Stimulated activated CD8-positive, alpha-beta memory T cell treated with anti-CD3 and anti-CD28 coated beads, Interleukin-2, amount 100 ng/mL, for 1 hour (primary cell): ENCODE measurements at regions not wholly inside any gene's neighbourhood (a gene's known extent, or its start where the extent isn't known, plus 50 kb on each side); places are given as distances from the start of the nearest gene placed in this dataset.

Source experiments
- DNase-seq, 2 donors: peaks; one replicate each; pipeline ENCODE4 v3.0.0-alpha.2; 2020; ENCODE audit warnings: low read depth in 2 of 2

DNA sequence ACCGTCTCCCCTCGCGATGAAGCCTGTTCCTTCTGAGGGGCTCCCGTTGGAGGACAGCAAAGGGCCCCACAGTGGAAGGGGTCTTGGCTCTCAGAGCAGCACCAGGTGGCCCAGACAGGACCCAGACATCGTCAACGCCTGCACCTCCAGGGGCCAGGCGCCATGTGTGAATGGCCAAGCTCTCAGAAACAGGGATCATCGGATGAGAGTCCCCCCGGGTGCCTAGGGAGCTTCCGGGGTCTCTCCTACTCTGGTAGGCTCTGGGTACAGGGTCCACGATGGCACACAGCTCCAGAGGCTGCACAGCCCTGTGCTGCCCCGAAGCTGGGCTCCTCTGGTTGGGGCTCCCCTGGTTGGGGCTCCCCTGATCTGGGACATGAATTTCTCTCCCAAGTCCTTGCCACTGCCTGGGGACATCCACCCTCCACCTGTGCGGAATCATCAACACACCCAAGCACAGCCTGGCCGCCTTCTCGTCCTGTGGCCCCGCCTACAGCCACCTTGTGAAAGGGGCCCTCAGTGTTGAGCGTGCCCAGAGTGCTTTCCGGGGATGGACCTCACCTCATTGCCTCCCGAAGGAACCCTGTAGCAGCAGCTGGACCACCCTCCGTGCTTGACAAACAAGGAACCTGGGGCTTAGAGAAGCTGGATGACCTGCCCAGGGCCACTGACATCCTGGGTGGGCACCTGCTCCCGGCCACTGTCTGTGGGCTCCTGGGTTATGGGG is 929.0 kb downstream of the BRD1 start:
- no peak for DNase-seq

DNA sequence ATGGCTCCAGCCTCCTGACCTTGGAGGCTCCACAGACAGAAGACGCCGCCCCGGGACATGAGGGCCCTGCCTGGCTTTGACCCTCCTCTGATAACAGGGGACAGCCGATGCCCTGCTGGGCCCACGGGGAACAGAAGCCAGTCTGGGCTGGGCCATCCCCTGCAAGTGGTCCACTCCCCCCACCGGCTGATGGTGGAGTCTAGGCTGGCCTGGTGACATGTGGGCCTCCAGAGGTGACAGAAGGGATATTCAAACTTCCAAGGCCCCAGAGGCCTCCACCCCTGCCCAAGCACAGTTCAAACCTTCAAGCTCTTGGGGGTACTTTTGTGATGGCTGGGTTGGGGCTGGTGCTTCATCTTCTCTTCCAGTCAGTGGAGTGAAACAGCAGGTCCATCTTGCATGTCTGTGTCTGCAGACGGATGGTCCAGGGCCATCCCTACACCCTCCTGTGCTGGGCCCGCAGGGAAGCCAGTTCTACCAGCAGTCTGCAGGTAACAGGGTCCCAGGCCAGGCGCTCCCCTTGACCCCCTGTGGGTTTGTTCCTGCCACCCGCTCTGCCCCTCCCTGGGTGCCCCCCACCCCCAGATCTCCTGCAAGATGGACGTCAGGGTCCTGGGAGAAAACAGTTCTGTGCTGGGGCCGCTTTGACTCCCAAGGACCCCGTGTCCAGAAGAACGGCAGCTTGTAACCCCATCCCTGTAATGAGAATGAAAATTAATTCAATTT is 929.9 kb downstream of the BRD1 start:
- no peak for DNase-seq

DNA sequence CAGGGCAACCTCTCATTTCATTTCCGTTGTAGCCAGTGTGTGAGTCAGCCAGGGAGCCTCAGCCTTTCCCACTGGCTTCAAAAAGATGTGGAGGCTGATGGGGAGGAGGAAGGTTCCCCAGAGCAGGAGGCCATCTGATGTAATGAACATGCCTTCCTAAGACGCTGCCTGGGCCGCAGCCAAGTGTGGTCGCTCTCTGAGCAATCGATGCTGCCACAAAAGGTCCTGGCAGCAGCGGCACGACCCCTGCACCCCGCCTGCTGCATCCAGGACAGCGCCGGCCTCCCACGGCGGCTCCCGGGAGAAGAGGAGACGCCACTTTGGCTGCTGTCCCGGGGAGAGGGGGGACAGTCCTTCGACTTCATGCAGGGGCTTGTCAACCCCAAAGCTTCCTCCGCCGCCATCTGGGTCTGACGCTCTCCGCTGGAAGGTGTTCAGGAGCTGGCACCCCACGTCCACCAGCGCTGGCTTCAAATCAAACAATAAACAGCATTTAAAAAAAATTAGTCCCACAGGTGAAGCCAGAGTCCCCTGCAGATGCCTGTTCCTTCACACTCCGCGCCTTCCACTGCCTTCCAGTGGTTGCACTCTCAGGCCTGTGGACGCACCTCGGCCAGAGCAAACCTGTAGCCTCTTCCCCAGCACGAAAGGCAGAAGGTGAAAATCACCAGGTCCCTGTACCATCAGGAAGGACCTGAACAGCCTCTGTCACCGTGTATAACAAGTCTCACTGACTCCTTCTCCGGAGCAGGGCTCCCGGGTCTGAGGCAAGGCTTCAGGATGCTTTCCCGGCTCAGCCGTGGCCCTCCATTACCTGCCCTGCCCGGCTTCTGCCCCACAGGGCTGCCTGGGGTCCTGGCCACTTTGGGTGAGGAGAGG is 930.7 kb downstream of the BRD1 start:
- no peak for DNase-seq

DNA sequence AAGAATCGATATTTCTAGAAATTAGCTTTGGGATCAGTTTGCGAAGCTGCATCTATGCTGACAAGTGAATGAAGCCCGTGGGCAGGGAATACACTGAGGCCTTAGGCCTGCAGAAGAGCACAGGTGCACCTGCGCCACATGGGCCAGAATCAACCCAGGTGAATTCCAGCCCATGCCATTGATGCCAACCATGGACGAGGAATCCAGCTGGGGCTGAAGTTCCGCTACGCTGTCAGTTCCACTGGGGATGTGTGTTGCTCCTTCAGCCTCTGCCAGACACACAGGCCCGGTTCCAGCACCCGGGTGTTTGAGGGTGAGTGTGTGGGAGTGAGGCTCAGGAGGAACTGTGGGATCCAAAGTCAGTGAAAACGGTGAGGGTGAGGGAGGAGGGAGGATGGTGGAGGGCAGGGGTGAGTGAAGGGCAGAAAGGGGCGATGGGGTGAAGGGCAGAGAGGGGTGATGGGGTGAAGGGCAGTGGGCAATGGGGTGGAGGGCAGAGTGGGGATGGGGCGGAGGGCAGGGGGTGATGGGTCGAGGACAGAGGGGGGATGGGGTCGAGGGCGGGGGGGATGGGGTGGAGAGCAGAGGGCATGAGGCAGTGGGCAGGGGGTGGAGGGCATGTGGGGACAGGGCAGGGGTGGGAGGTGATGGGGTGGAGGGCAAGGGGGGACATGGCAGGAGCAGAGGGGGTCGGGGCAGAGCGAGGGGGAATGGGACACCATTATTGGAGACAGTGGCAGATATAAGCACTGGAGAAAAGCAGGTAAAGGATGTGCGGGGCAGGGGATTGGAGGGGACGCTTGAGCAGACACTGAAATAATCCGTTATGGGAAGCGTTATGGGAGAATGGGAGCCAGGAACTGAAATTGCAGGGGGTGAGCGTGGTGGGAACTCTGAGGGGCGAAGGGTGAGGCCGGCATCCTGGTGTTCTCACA is 931.6 kb downstream of the BRD1 start:
- no peak for DNase-seq

DNA sequence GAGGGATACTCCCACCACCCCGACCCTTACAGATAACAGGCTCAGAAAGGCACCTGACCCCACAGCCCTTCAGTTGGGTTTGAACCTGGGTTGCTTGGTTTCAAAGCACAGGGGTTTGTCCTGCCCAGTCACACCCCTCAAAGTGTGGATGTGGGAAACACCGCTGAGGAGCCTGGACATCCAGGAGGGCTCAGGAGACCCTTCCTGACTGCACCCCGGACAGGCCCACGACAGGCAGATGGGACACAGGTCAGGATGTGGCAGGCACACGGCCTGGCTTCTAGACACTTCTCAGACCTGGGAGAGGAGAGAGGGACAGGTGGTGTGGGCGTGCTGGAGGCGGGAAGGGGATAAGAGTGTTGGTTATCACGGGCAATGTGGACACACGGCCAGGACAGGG is 932.3 kb downstream of the BRD1 start:
- DNase-seq = no peak

DNA sequence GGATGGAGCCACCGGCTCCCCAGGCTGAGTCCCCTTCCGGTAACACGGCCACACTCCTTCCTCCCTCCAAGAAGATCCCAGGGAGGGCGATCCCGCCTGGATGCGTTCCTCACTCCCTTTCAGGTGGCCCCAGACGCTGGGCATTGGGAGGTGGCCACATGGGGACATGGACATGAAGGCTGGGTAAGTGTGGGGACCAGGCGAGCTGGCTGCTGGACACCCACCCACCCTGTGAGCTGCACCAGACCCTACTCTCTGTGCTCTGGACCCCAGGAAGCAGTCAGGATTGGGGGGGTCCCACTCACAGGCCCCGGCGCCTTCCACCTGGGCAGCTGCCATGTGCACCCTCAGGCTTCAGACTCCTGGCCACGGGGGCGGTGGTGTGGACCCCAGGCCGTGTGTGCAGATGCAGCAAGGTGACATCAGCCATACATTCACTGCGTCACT is 932.8 kb downstream of the BRD1 start:
- DNase-seq = no peak

DNA sequence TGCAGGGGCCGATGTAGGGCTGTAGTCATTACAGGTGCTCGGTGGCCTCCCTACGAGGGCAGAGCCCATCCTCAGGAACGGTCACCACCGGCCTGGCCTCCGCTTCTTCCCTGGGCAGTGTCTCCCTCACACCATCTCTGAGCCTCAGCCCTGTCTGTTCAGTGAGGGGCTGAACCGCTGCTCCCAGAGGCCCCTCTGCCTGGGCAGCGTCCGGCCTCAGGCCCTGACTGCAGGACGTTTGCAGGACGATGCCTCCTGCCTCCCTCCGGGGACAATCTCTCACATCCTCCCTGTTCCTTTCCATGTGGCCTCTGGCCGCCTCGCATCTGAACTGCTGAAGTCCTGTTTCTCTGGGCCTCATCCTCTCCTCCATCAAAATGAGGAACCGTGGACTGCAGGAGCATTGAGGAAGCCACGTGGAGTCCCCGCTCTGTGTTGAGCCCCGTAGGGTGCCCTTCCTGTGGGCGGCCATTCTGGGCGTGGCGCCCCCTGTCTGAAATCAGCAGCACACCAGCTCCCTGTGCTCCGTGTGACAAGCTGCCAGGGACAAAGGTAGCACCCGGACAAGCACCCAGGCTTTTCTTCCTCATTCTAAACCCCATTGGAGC is 933.5 kb downstream of the BRD1 start:
- DNase-seq = no peak

DNA sequence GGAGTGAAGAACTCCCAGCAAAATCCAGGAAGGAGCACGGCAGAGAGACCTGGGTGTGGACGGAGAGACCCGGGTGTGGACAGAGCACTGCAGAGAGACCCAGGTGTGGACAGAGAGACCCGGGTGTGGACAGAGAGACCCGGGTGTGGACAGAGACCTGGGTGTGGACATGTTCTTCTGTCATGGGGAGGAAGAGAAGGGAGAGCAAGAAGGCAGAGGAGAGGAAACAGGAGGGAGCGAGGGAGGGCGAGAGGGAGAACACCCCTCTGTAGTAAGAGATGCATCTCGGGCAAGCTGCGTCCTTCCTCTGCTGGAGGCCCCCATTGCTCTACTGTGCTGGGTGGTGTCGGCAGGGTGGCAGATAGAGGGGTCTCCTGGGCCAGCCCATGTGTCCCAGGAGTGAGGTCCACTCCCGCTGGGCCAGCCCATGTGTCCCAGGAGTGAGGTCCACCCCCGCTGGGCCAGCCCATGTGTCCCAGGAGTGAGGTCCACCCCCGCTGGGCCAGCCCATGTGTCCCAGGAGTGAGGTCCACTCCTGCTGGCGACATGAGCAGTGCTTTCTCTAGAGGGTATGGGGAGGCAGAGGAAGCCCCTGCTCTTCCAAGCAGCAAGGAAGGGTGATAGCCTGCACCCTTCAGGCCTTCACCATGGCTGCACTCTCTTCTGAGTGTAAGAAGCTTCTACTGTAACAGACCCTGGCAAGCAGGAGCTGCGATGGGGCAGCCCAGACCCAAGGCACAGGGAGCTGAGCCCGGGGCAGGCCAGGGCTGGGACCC is 934.2 kb downstream of the BRD1 start:
- DNase-seq = no peak

DNA sequence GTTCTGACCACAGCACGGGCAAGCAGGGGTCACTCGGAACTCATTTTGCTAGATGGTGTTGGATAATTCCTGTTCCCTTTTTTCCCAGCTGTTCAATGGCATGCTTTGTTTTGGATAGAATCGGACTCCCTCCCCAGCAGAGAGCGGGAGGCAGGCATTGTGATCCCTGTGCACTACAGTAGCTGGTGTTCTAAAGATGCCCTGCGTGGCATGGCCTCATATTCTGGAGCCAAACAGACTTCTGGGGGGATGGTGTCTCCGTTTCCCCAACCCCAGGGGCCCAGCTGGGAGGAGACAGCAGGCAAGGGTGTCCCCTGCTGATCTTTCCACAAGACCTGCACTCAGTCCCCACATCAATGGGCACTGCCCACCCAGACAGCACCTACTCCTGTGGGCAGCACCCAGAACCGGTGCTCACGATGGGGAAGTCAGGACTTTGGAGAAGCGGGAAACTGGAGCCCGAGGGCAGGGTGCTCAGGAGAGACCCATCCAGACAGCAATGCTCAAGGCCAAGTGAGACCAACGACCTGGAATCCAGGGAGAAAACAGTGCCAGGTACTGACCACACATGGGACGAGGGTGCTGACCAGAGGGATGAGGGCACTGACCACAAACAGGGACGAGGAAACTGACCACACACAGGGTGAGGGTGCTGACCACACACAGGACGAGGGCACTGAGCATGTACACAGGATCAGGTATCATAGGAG is 934.9 kb downstream of the BRD1 start:
- DNase-seq = no peak

DNA sequence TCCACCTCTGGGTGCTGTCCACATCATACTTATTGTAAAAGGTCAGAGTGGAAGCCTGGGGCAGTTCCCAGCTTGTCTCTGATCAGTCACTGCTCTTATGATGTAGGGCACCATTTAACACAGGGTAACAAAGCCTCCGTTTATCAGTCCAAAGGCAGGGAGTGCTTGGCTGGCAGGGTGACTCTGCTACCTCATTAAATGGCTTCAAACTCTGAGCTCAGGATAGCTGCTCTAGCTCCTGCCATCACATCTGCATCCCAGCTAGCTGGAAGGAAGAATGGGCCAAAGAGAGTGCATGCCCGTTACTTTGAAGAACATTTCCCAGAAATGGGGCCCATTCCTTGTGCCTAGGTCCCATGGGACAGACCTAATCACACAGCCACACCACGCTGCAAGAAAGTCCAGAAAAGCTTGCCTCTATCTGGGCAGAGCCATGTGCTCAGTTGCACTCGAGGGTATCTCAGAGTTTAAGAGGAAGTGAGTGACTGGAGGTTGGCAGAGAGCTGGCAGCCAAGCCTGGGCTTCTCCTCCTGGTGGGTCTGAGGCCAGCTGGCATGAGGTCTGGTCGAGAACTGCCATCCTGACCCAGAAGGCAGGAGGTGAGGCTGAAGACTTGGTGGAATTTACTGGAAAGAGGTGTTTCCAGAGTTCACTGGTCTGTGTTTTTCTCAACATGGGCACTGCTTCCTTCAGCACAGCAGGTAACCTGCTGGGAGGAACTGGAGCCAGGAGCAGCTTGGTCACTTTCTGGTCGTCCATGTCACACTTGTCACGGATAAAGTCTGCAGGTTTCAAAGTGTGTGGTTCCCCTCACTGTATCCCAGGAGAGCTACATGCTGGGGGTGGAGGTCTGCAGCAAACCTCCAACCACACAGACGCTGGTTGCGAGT is 935.7 kb downstream of the BRD1 start:
- no peak for DNase-seq

DNA sequence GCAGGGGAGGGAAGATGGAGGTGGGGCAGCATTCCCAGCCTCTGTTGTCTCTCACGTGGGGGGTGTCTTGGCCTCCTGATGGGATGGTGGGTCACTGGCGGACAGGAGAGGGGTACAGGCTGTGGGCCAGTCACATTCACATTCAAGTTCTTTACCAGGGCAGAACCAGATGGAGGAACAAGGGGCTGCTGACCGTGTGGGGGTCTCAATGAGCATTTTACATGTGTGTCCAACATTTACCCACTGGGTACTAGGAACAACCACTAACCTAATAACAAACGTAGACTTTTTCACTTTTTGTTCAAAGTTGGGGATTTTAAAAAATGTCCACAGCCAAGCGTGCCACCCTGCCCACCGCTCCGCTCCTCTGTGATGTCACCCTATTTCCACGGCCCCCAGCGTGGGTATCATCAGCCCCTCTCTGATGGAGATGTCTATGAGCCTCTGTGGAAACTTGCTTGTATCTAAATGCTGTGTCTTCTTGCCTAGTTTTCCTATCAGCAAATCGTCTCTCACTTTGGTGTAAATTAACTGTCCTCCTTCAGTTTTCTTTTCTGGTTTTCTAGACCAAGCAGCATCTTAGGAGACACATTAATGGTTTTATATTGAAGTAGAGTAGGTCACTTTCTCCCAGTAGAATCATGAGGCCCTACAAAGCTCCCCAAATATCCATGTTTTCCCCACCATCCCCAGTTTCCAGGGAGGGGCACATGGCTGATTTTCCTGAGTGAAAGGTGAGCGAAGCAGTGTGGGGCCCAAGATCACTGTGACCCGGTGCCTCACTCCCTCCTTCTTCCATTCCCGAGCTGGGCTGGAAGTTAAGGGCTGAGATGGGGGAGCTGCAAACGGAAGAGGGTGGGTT is 936.7 kb downstream of the BRD1 start:
- DNase-seq = no peak

DNA sequence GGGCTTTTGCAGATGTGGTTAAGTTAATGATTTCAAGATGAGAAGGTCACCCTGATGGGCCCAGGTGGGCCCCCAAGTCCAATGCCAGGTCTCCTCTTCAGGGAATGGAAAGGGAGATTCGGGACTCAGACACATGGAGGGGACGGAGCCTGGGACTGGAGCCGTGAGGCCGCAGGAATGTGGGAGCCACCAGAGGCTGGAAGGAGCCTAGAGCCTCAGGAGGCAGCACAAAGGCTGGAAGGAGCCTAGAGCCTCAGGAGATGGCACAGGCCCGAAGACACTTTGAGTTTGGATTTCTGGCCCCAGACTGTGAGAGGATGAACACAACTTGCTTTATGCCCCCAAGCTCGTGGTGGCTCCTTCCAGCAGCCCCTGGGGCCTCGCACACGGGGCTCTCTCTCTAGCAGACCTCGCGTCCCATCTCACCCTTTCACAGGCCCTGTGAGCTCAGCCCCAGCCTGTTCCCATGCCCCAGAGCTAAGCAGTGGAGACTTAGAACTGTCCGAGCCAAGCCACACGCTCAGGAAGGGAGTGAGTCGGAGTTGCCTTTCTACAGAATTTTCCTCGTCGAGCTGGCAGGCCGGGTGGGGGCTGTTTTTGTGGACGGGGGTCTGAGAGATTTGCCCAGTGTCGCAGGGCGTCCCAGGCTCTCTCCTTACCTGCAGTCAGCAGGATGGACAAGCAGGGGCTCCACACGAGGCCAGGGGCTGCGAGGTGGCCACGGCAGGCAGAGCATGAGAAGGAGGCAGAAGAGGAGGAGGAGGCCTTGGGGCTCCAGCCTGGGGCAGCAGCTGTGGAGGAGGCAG is 937.6 kb downstream of the BRD1 start:
- no peak for DNase-seq

DNA sequence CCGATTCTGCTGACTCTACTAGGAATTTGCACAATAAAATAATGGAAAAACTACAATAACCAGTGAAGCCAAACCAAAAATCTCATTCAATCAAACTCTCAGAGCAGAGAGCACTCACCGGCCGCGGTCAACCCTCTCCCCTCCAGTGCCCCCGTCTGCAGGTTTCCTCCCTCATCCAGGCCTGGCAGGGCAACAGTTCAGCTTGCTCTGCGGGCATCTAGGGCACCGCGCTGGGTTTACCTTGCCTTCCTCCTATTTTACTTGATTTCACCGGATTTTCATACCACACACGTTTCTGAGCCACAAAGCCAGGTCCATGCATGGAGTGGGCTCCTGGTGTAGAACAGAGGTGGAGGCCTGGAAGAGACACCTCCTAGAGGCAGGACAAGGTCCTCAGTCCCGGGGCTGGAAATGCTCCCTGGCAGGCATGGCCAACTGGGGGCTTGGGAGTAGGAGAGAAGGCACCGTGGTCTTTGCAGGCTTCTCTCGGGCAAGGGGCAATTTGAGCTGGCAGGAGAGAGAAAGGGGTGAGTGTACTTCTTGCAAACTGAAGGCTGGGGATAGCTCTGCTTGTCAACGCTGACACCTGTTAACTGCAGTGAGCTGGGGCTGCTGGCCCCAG is 938.4 kb downstream of the BRD1 start:
- no peak for DNase-seq

DNA sequence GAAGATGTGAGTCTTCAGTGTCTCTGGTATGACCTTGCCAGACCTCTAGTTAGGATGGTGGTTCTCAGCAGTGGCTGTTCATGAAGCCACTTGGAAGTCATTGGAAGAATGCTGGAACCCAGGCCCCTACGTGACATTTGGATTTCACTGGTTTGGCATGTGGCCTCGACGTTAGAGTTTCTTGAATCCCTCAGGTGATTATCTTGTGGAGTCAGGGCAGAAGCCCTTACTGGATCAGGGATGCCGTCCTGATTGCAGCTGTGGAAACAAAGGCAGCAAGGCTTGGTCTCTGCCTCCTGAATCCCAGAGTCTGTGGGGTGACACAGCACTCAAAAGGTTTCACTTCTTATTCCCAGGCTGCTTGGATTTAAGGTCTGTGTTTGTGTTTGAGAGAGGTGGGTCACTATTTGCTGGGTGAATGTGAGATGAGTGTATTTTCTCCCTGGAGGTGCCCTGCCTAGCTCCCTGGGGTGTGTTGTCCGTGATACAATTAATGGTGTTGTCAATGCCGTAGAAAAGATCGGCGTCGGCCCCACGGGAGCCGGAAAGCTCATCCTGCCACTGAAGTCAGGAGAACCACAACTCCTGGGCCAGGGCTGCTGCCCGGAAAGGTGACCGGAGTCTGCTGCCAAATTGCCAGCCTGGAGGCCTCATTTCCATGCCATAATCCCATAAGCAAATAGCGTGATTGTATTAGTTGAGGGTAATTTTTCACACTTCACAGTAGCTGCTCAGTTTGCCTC is 939.0 kb downstream of the BRD1 start:
- no peak for DNase-seq
